ENCODE measurements at regions not wholly inside any gene's neighbourhood (a gene's known extent, or its start where the extent isn't known, plus 50 kb on each side); places are given as distances from the start of the nearest gene placed in this dataset.
A peak's percentile ranks its signal among the peaks of the same experiment; 100 is the strongest.
"Not testable (repeated sequence)": the region's sequence is repeated elsewhere in the genome, so short reads cannot be mapped to it uniquely, and the experiment has no call there.

DNA sequence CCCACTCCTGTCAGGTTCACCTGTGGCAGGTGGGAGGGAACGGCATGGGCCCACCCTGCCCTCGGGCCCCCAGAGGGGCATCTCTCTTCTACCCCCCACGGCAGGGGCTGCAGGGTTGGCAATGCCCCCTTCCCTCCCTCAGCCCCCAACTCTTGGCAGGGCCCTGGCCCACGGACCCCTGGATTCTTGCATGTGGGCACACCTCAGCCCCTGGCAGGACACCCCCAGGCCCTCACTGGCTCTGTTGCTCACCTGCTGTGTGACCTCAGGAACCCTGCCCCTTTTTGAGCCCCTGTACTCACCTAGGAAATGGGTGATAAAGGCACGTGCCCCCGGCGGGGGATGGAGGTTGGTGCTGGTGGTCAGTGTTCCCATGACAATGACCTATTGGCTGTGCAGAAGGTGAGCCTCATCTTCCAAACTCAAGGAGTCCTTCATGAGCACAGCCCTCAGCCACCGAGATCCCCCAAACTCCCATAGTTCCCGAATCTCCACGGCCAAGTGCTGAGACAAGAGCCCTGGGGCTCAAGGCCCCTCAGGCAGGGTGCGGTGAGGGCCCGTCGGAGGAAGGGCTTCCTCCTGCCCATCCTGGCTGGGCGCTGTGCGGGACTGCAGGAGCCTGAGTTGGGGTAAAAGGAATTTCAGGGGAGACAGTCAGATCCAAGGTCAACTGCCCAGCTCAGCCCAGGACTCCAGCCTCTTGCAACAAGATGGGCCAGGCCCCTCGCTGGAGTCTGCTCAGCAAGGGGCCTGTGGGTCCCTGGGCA lies 198.2 kb downstream of the IGLL1 start:
- no peak for DNase-seq (ENCODE audit: low read depth, low spot score)
- no peak overlapping the region for H3K4me3 ChIP-seq (ENCODE audit: low read depth, low read length)
- in situ Hi-C loops (cut with HindIII; ENCODE audit: low sequenced_read_pairs) = no loop called here
- TF ChIP-seq, protein P1, sequence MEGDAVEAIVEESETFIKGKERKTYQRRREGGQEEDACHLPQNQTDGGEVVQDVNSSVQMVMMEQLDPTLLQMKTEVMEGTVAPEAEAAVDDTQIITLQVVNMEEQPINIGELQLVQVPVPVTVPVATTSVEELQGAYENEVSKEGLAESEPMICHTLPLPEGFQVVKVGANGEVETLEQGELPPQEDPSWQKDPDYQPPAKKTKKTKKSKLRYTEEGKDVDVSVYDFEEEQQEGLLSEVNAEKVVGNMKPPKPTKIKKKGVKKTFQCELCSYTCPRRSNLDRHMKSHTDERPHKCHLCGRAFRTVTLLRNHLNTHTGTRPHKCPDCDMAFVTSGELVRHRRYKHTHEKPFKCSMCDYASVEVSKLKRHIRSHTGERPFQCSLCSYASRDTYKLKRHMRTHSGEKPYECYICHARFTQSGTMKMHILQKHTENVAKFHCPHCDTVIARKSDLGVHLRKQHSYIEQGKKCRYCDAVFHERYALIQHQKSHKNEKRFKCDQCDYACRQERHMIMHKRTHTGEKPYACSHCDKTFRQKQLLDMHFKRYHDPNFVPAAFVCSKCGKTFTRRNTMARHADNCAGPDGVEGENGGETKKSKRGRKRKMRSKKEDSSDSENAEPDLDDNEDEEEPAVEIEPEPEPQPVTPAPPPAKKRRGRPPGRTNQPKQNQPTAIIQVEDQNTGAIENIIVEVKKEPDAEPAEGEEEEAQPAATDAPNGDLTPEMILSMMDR (IDR thresholded peaks at IDR 0.05; ENCODE audit: low read depth, low read length) = no peak

DNA sequence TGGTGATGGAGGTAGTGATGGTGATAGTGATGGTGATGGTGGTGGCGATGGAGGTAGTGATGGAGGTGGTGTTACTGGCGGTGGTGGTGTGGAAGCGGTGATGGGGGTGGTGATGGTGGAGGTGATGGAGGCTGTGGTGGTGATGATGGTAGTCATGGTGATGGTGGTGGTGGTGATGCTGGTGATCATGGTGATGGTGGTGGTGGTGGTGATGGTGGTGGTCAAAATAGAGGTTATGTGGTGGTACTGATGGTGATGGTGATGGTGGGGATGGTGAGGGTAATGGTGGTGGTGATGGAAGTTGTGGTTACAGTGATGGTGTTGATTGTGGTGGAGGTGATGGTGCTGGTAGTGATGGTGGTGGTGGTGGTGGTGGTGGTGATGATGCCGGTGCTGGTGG lies 199.2 kb downstream of the IGLL1 start:
- DNase-seq (ENCODE audit: low read depth, low spot score) = no peak

DNA sequence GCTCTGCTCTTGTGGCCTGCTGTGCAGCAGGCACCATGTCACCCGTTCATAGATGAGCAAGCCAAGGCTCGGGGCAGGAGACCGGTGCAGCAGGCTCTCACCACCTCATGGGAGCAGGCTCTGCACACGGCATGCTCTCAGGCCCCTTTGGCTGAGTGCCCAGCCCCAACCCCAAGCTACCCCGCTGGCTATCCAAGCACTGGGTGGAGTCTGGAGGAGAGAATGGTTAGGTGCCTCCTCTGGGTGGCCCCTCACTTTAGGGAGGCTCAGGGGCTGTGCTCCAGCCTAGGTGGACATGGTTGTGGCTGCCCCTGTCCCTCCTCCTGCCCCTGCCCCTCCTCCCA lies 199.9 kb downstream of the IGLL1 start:
- TF ChIP-seq, protein P1 (IDR thresholded peaks at IDR 0.05; ENCODE audit: low read depth, low read length) = no peak
- in situ Hi-C loops (cut with HindIII; ENCODE audit: low sequenced_read_pairs) = no loop called here
- DNase-seq (ENCODE audit: low read depth, low spot score) = no peak

More for the DNA sequence above, 199.2 kb downstream of the IGLL1 start:
- TF ChIP-seq, protein P1 (IDR thresholded peaks at IDR 0.05; ENCODE audit: low read depth, low read length) = no peak
- in situ Hi-C loops (cut with HindIII; ENCODE audit: low sequenced_read_pairs) = no loop called here
- H3K4me3 ChIP-seq (ENCODE audit: low read depth, low read length) = no peak overlapping the region

DNA sequence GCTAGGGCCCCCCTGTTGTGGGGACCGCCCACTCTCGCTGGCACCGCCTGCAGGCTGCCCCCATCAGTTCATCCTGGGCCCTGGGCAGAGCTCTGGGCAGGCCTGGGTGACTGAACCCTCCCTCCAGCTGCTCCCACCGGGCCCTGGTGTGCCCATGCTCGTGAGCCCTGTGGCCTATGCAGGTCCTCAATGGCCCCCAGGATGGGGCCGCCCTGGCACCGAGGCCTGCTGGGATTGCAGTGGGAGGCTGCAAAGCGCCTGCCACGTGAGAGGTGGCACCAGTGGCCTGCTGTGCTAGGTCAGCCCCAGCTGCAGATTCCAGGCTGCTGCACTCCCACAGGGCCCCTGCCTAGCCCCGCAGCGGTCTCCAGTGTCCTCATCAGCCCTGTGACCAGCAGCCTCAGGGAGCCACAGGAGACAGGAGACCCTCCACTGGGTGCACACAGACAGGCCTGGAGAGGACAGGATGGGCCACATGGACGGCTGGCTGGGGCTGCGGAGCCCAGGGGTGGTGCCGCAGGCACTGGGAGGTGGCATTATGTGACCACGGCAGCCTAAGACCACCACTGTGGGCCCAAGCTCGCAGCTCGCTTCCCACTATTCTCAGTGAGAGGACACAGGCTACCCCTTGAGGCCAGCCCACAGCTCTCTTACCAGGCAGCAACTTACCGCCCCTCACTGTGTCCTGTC lies 199.4 kb downstream of the BCR start:
- H3K4me3 ChIP-seq (ENCODE audit: low read depth, low read length); DNase-seq (ENCODE audit: low read depth, low spot score); in situ Hi-C loops (cut with HindIII; ENCODE audit: low sequenced_read_pairs): not testable (repeated sequence)

More for the DNA sequence above, 199.9 kb downstream of the IGLL1 start:
- H3K4me3 ChIP-seq (ENCODE audit: low read depth, low read length) = no peak overlapping the region

DNA sequence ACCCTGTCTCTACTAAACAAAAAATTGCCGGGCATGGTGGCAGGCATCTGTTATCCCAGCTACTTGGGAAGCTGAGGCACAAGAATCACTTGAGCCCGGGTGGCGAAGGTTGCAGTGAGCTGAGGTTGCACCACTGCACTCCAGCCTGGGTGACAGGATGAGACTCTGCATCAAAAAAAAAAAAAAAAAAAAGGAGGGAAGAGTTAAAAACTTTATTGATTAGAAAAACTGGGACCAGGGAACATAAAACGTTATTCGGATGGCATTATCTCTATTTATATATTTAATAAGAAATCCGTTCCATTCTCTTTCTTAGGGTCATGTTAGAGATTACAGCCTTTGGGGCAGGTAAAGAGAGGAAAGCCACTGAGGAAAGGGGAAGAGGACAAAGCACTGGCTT lies 197.5 kb downstream of the BCR start:
- no peak for DNase-seq (ENCODE audit: low read depth, low spot score)
- TF ChIP-seq, protein P1 (IDR thresholded peaks at IDR 0.05; ENCODE audit: low read depth, low read length) = no peak
- in situ Hi-C loops (cut with HindIII; ENCODE audit: low sequenced_read_pairs) = no loop called here
- no peak overlapping the region for H3K4me3 ChIP-seq (ENCODE audit: low read depth, low read length)

DNA sequence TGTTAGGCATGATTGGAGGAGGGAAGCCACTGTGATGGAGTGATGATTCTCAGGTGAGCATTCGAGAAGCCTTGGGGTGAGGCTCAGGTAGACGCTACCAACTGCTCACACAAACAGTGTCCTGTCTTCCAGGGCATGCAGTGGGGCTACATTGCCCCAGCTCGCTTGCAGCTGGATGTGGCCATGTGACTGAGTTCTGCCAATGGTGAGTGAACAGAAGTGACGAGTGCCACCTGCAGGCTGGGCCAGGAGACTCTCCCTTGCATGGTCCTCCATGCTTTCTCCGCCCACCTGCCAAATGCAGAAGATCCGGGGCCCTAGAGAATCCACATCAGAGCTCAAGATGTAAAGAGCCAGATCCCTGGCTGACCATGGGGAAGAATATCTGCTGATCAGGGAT lies 195.9 kb downstream of the BCR start:
- no peak for DNase-seq (ENCODE audit: low read depth, low spot score)
- H3K4me3 ChIP-seq (ENCODE audit: low read depth, low read length) = no peak overlapping the region
- TF ChIP-seq, protein P1 (IDR thresholded peaks at IDR 0.05; ENCODE audit: low read depth, low read length) = peak; percentile 50
- in situ Hi-C loops (cut with HindIII; ENCODE audit: low sequenced_read_pairs) = no loop called here
